ENCODE measurements at regions not wholly inside any gene's neighbourhood (a gene's known extent, or its start where the extent isn't known, plus 50 kb on each side); places are given as distances from the start of the nearest gene placed in this dataset.

GRCh38 chr2:43104106-43104505 is 122.3 kb downstream of the ZFP36L2 start:
- Histone ChIP-seq H3K4me3 (ENCODE audit: insufficient read depth, low read length) (no peak overlapping the region), H3K79me2 (ENCODE audit: insufficient read depth, low read length) (no peaks in the 10 kb centered on the region), H3K4me1 (ENCODE audit: insufficient read depth, low read length) (peaks cover 28% of the 10 kb centered on the region), H3K36me3 (ENCODE audit: insufficient read depth, low read length) (no peaks in the 10 kb centered on the region), H3K4me2 (ENCODE audit: insufficient read depth, low read length) (no peak overlapping the region), H2AFZ (ENCODE audit: low read length) (no peak overlapping the region), H3K9me3 (ENCODE audit: low read depth, low read length) (no peaks in the 10 kb centered on the region), H3K27me3 (ENCODE audit: insufficient read depth, low read length) (no peaks in the 10 kb centered on the region), H3K27ac (ENCODE audit: low read depth, low read length) (no peak overlapping the region), H4K20me1 (ENCODE audit: insufficient read depth, low read length) (no peaks in the 10 kb centered on the region)
- no peak for TF ChIP-seq CTCF (IDR thresholded peaks at IDR 0.05; ENCODE audit: extremely low read depth, low read depth, low read length)
- no peak for DNase-seq (ENCODE audit: insufficient read length, low spot score, missing footprints)

GRCh38 chr2:43103093-43103404 is 123.4 kb downstream of the ZFP36L2 start:
- H3K4me2 ChIP-seq (ENCODE audit: insufficient read depth, low read length), result no peak overlapping the region
- H4K20me1 ChIP-seq (ENCODE audit: insufficient read depth, low read length), result no peaks in the 10 kb centered on the region
- H3K27me3 ChIP-seq (ENCODE audit: insufficient read depth, low read length), result no peaks in the 10 kb centered on the region
- no peak overlapping the region for H3K4me3 ChIP-seq (ENCODE audit: insufficient read depth, low read length)
- H3K9me3 ChIP-seq (ENCODE audit: low read depth, low read length), result no peaks in the 10 kb centered on the region
- H3K79me2 ChIP-seq (ENCODE audit: insufficient read depth, low read length), result no peaks in the 10 kb centered on the region
- no peak for TF ChIP-seq CTCF (IDR thresholded peaks at IDR 0.05; ENCODE audit: extremely low read depth, low read depth, low read length)
- H3K36me3 ChIP-seq (ENCODE audit: insufficient read depth, low read length), result no peaks in the 10 kb centered on the region
- H3K27ac ChIP-seq (ENCODE audit: low read depth, low read length), result no peak overlapping the region
- no peak overlapping the region for H2AFZ ChIP-seq (ENCODE audit: low read length)
- no peak for DNase-seq (ENCODE audit: insufficient read length, low spot score, missing footprints)
- H3K4me1 ChIP-seq (ENCODE audit: insufficient read depth, low read length), result peaks cover 28% of the 10 kb centered on the region

- DNase-seq (ENCODE audit: insufficient read length, low spot score, missing footprints), result peak; percentile 85
Observed at GRCh38 chr2:43102366-43103092, 123.9 kb downstream of the ZFP36L2 start.

GRCh38 chr2:43101751-43102150 is 124.7 kb downstream of the ZFP36L2 start:
- Histone ChIP-seq H3K27ac (ENCODE audit: low read depth, low read length) (peak overlapping the region; percentile 65), H3K27me3 (ENCODE audit: insufficient read depth, low read length) (no peaks in the 10 kb centered on the region), H2AFZ (ENCODE audit: low read length) (peak overlapping the region; percentile 90), H3K4me3 (ENCODE audit: insufficient read depth, low read length) (no peak overlapping the region), H3K4me2 (ENCODE audit: insufficient read depth, low read length) (peak overlapping the region; percentile 73), H3K79me2 (ENCODE audit: insufficient read depth, low read length) (no peaks in the 10 kb centered on the region), H3K4me1 (ENCODE audit: insufficient read depth, low read length) (peaks cover 22% of the 10 kb centered on the region), H3K36me3 (ENCODE audit: insufficient read depth, low read length) (no peaks in the 10 kb centered on the region), H3K9me3 (ENCODE audit: low read depth, low read length) (no peaks in the 10 kb centered on the region), H4K20me1 (ENCODE audit: insufficient read depth, low read length) (no peaks in the 10 kb centered on the region)
- no peak for TF ChIP-seq CTCF (IDR thresholded peaks at IDR 0.05; ENCODE audit: extremely low read depth, low read depth, low read length)
- DNase-seq (ENCODE audit: insufficient read length, low spot score, missing footprints), result no peak

More at GRCh38 chr2:43102366-43103092, 123.9 kb downstream of the ZFP36L2 start:
- no peaks in the 10 kb centered on the region for H3K9me3 ChIP-seq (ENCODE audit: low read depth, low read length)
- no peak overlapping the region for H3K4me3 ChIP-seq (ENCODE audit: insufficient read depth, low read length)
- H4K20me1 ChIP-seq (ENCODE audit: insufficient read depth, low read length), result no peaks in the 10 kb centered on the region
- H3K36me3 ChIP-seq (ENCODE audit: insufficient read depth, low read length), result no peaks in the 10 kb centered on the region
- H3K4me1 ChIP-seq (ENCODE audit: insufficient read depth, low read length), result peaks cover 28% of the 10 kb centered on the region
- H3K4me2 ChIP-seq (ENCODE audit: insufficient read depth, low read length), result no peak overlapping the region
- peak overlapping the region; percentile 90 for H2AFZ ChIP-seq (ENCODE audit: low read length)
- no peaks in the 10 kb centered on the region for H3K79me2 ChIP-seq (ENCODE audit: insufficient read depth, low read length)
- no peak for TF ChIP-seq CTCF (IDR thresholded peaks at IDR 0.05; ENCODE audit: extremely low read depth, low read depth, low read length)
- peak overlapping the region; percentile 42 for H3K27ac ChIP-seq (ENCODE audit: low read depth, low read length)
- H3K27me3 ChIP-seq (ENCODE audit: insufficient read depth, low read length), result no peaks in the 10 kb centered on the region

Measured in osteoblast (primary cell).